Glutamatergic neuron (in vitro differentiated cells): ENCODE measurements at regions not wholly inside any gene's neighbourhood (a gene's known extent, or its start where the extent isn't known, plus 50 kb on each side); places are given as distances from the start of the nearest gene placed in this dataset.

ENCODE experiments used
- DNase-seq: peaks from one replicate; pipeline ENCODE4 v3.0.0; 2022
- H3K27ac Mint-ChIP-seq: one replicate; pipeline ENCODE4 v1.8.0; 2020; ENCODE audit warnings: mild to moderate bottlenecking, mixed read lengths, inconsistent platforms; ENCODE audit not compliant: unreplicated experiment
- H3K27me3 Mint-ChIP-seq: one replicate; pipeline ENCODE4 v1.8.0; 2020; ENCODE audit warnings: mild to moderate bottlenecking, moderate library complexity, mixed read lengths, inconsistent platforms; ENCODE audit not compliant: unreplicated experiment
- H3K36me3 Mint-ChIP-seq: one replicate; pipeline ENCODE4 v1.8.0; 2020; ENCODE audit warnings: mild to moderate bottlenecking, mixed read lengths, inconsistent platforms; ENCODE audit not compliant: unreplicated experiment
- H3K4me1 Mint-ChIP-seq: one replicate; pipeline ENCODE4 v1.8.0; 2020; ENCODE audit warnings: mild to moderate bottlenecking, low read depth, mixed read lengths, inconsistent platforms; ENCODE audit not compliant: unreplicated experiment
- H3K4me3 Mint-ChIP-seq: one replicate; pipeline ENCODE4 v1.8.0; 2020; ENCODE audit warnings: mild to moderate bottlenecking, mixed read lengths, inconsistent platforms; ENCODE audit not compliant: unreplicated experiment
- H3K9me3 Mint-ChIP-seq: one replicate; pipeline ENCODE4 v1.8.0; 2020; ENCODE audit warnings: mild to moderate bottlenecking, moderate library complexity, mixed read lengths, inconsistent platforms; ENCODE audit not compliant: unreplicated experiment
- TF ChIP-seq, protein P1 (sequence below): fragments of 200-600 bp; sonication (generic); IDR thresholded peaks from one replicate; pipeline ENCODE4 v1.5.0; 2021; ENCODE audit not compliant: partially characterized antibody, unreplicated experiment

DNA sequence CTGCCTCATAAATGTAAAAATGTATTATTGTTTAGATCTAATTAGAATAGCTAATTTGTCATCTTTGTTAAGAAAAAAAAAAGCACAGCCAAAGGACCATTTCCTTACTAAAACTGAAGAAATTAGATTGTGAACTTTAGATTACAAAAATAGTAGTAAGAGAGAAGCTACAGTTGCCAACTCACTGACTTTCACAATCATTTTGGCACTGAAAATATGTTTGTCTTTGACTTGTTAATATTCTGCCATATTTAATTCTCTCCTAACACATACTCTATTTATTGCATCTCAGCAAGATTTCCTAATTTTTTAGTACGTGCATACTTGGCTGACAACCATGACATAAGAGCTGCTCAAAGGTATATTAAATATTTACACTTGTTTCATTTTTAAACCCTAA lies 297.1 kb downstream of the TUSC1 start:
- no peak overlapping the region for H3K4me3 Mint-ChIP-seq
- H3K27me3 Mint-ChIP-seq = no peaks in the 10 kb centered on the region
- TF ChIP-seq, protein P1, sequence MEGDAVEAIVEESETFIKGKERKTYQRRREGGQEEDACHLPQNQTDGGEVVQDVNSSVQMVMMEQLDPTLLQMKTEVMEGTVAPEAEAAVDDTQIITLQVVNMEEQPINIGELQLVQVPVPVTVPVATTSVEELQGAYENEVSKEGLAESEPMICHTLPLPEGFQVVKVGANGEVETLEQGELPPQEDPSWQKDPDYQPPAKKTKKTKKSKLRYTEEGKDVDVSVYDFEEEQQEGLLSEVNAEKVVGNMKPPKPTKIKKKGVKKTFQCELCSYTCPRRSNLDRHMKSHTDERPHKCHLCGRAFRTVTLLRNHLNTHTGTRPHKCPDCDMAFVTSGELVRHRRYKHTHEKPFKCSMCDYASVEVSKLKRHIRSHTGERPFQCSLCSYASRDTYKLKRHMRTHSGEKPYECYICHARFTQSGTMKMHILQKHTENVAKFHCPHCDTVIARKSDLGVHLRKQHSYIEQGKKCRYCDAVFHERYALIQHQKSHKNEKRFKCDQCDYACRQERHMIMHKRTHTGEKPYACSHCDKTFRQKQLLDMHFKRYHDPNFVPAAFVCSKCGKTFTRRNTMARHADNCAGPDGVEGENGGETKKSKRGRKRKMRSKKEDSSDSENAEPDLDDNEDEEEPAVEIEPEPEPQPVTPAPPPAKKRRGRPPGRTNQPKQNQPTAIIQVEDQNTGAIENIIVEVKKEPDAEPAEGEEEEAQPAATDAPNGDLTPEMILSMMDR = no peak

DNA sequence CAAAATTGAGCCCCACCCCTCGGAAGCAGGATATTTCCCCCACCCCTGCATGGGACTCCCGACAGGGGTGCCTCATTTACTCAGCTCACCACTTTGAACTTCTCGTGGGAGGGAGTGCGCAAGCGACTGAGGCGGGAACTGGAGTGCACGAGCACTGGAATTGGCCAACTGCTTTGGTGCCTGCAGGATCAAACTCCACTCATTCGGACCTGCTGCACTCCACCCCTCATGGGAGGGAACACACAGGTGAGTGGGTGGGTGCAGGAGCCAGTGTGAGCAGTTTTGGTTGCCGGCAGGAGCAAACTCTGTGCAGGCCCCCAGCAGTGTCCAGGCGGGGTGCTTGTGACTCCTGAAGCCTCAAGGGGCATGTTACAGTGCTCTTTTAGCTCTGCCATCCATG lies 301.2 kb downstream of the TUSC1 start:
- no peaks in the 10 kb centered on the region for H3K9me3 Mint-ChIP-seq
- no peak overlapping the region for H3K27ac Mint-ChIP-seq
- no peak overlapping the region for H3K4me3 Mint-ChIP-seq
- no peaks in the 10 kb centered on the region for H3K36me3 Mint-ChIP-seq
- no peaks in the 10 kb centered on the region for H3K4me1 Mint-ChIP-seq
- DNase-seq = no peak
- TF ChIP-seq, protein P1 = no peak
- no peaks in the 10 kb centered on the region for H3K27me3 Mint-ChIP-seq

More for the DNA sequence above, 297.1 kb downstream of the TUSC1 start:
- no peak for DNase-seq
- Mint-ChIP-seq H3K36me3 (no peaks in the 10 kb centered on the region), H3K27ac (no peak overlapping the region), H3K9me3 (no peaks in the 10 kb centered on the region), H3K4me1 (no peaks in the 10 kb centered on the region)

DNA sequence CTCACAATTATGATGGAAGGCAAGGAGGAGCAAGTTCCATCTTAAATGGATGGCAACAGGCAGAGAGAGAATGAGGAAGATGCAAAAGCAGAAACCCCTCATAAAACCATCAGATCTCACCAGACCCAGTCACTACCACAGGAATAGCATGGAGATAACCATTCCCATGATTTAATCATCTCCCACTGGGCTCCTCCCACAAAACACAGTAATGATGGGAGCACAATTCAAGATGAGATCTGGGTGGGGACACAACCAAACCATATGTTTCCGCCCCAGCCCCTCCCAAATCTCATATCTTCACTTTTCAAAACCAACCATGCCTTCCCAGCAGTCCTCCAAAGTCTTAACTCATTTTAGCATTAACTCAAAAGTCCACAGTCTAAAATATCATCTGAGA lies 304.0 kb downstream of the TUSC1 start:
- Mint-ChIP-seq H3K27ac (no peak overlapping the region), H3K4me1 (no peaks in the 10 kb centered on the region), H3K4me3 (no peak overlapping the region), H3K9me3 (no peaks in the 10 kb centered on the region), H3K27me3 (no peaks in the 10 kb centered on the region), H3K36me3 (no peaks in the 10 kb centered on the region)
- DNase-seq = no peak
- TF ChIP-seq, protein P1 = no peak

DNA sequence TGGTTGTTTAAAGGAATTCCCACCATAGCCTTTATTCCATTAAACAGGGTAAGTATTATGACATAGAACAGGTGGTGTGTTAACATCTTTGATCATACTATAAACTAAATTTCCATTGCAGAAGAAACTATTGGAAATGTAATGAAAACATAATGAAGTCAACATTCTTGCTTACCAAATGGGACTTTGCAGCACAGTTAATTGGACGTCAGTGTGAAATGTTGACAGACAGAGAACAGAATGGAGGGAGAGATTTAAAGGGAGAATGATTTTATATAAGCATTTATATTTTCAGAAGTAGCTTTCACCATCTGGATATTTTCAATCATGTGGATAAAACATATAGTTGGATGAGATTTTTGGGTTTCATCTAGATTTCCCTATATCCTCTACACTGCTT lies 311.3 kb downstream of the TUSC1 start:
- peaks cover 3% of the 10 kb centered on the region for H3K27me3 Mint-ChIP-seq
- no peaks in the 10 kb centered on the region for H3K4me1 Mint-ChIP-seq
- no peak for DNase-seq
- no peaks in the 10 kb centered on the region for H3K36me3 Mint-ChIP-seq
- TF ChIP-seq, protein P1 = no peak
- H3K9me3 Mint-ChIP-seq = no peaks in the 10 kb centered on the region
- no peak overlapping the region for H3K4me3 Mint-ChIP-seq
- H3K27ac Mint-ChIP-seq = no peak overlapping the region

DNA sequence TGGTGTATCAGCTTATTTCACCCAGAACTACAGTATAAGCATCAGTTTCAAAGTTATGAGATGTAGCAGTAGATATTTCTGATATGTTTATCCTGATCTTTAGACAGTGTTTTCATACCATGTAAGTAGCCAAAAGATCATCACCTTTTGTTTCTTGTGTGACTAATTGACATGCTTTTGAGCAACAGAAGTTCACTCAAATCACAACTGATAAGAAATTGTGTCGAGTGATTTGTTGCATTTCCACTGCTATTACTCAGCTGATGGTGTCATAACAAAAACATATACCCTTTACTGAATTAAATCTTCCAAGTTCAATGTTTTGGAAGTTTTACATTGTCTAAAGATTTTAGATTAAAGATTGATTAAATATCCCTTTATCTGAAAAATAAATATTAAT lies 324.5 kb downstream of the TUSC1 start:
- no peaks in the 10 kb centered on the region for H3K4me1 Mint-ChIP-seq
- no peak for DNase-seq
- H3K36me3 Mint-ChIP-seq = peaks cover 8% of the 10 kb centered on the region
- H3K4me3 Mint-ChIP-seq = no peak overlapping the region
- H3K27me3 Mint-ChIP-seq = no peaks in the 10 kb centered on the region
- TF ChIP-seq, protein P1 = no peak
- H3K27ac Mint-ChIP-seq = no peak overlapping the region
- H3K9me3 Mint-ChIP-seq = no peaks in the 10 kb centered on the region
